HG02938 (cell line): ENCODE measurements at regions not wholly inside any gene's neighbourhood (a gene's known extent, or its start where the extent isn't known, plus 50 kb on each side); places are given as distances from the start of the nearest gene placed in this dataset.
"Not testable (repeated sequence)": the region's sequence is repeated elsewhere in the genome, so short reads cannot be mapped to it uniquely, and the experiment has no call there.

Source experiments
- ATAC-seq: cut with Tn5 transposase; IDR thresholded peaks from one replicate; pipeline ENCODE4 v1.9.1; 2021; ENCODE audit warnings: mild to moderate bottlenecking, moderate library complexity; ENCODE audit not compliant: unreplicated experiment

- peak; percentile 67 for ATAC-seq
Measured at GRCh38 chr5:45038366-45038987, 229.7 kb downstream of the MRPS30 start.

- no peak for ATAC-seq
Measured at GRCh38 chr5:45042283-45042682, 233.5 kb downstream of the MRPS30 start.

GRCh38 chr5:45057564-45057963 is 248.8 kb downstream of the MRPS30 start:
- no peak for ATAC-seq

- ATAC-seq: no peak
Measured at GRCh38 chr5:45060724-45061123, 252.0 kb downstream of the MRPS30 start.

GRCh38 chr5:45062044-45062443 is 253.3 kb downstream of the MRPS30 start:
- ATAC-seq: no peak

GRCh38 chr5:45081082-45081481 is 272.3 kb downstream of the MRPS30 start:
- no peak for ATAC-seq

GRCh38 chr5:45089870-45090269 is 281.1 kb downstream of the MRPS30 start:
- no peak for ATAC-seq

GRCh38 chr5:45093377-45093776 is 284.6 kb downstream of the MRPS30 start:
- no peak for ATAC-seq

- ATAC-seq: no peak
Measured at GRCh38 chr5:45094876-45095440, 286.2 kb downstream of the MRPS30 start.

- peak; percentile 77 for ATAC-seq
Measured at GRCh38 chr5:45098483-45098882, 289.7 kb downstream of the MRPS30 start.

GRCh38 chr5:45101146-45101545 is 292.4 kb downstream of the MRPS30 start:
- ATAC-seq: no peak

- no peak for ATAC-seq
Measured at GRCh38 chr5:45105491-45105994, 296.8 kb downstream of the MRPS30 start.

- ATAC-seq: no peak
Measured at GRCh38 chr5:45109062-45109461, 300.3 kb downstream of the MRPS30 start.

GRCh38 chr5:45109636-45110035 is 300.9 kb downstream of the MRPS30 start:
- ATAC-seq: no peak

- no peak for ATAC-seq
Measured at GRCh38 chr5:45110399-45110798, 301.7 kb downstream of the MRPS30 start.

GRCh38 chr5:45113726-45114125 is 305.0 kb downstream of the MRPS30 start:
- ATAC-seq: no peak

- ATAC-seq: no peak
Measured at GRCh38 chr5:45132972-45133371, 324.2 kb downstream of the MRPS30 start.

GRCh38 chr5:45162974-45163373 is 354.2 kb downstream of the MRPS30 start:
- no peak for ATAC-seq

- ATAC-seq: no peak
Measured at GRCh38 chr5:45171563-45171962, 362.8 kb downstream of the MRPS30 start.

GRCh38 chr5:45172634-45173033 is 363.9 kb downstream of the MRPS30 start:
- ATAC-seq: not testable (repeated sequence)

- ATAC-seq: no peak
Measured at GRCh38 chr5:45179686-45180085, 370.9 kb downstream of the MRPS30 start.

GRCh38 chr5:45189042-45189441 is 380.3 kb downstream of the MRPS30 start:
- no peak for ATAC-seq

GRCh38 chr5:45189481-45189880 is 380.7 kb downstream of the MRPS30 start:
- ATAC-seq: no peak
